ENCODE measurements at regions not wholly inside any gene's neighbourhood (a gene's known extent, or its start where the extent isn't known, plus 50 kb on each side); places are given as distances from the start of the nearest gene placed in this dataset.

- Histone ChIP-seq H3K4me1 (no peaks in the 10 kb centered on the region), H3K27me3 (no peaks in the 10 kb centered on the region), H3K4me3 (no peak overlapping the region), H3K9me3 (no peaks in the 10 kb centered on the region), H3K27ac (no peak overlapping the region), H3K36me3 (no peaks in the 10 kb centered on the region)
- intact Hi-C loops (cut with DNase I; ENCODE audit: low total_unique reads): no loop called here
- DNase-seq (ENCODE audit: low spot score in 2 of 2): no peak
- TF ChIP-seq POLR2A (IDR thresholded peaks at IDR 0.05) (no peak), CTCF (IDR thresholded peaks at IDR 0.05) (no peak), POLR2AphosphoS5 (IDR thresholded peaks at IDR 0.05) (no peak)
These were observed 715.2 kb upstream of the MARCKS start for GRCh38 chr6:113141901-113142300.

GRCh38 chr6:113142671-113143174, 714.4 kb upstream of the MARCKS start:
- H3K4me3 ChIP-seq: no peak overlapping the region
- H3K36me3 ChIP-seq: no peaks in the 10 kb centered on the region
- no peak for DNase-seq (ENCODE audit: low spot score in 2 of 2)
- intact Hi-C loops (cut with DNase I; ENCODE audit: low total_unique reads): no loop called here
- H3K9me3 ChIP-seq: no peaks in the 10 kb centered on the region
- TF ChIP-seq POLR2A (IDR thresholded peaks at IDR 0.05) (no peak), POLR2AphosphoS5 (IDR thresholded peaks at IDR 0.05) (no peak), CTCF (IDR thresholded peaks at IDR 0.05) (no peak)
- no peaks in the 10 kb centered on the region for H3K27me3 ChIP-seq
- H3K27ac ChIP-seq: no peak overlapping the region
- no peaks in the 10 kb centered on the region for H3K4me1 ChIP-seq

- Histone ChIP-seq H3K9me3 (no peaks in the 10 kb centered on the region), H3K27ac (no peak overlapping the region), H3K27me3 (no peaks in the 10 kb centered on the region), H3K4me1 (no peaks in the 10 kb centered on the region), H3K36me3 (no peaks in the 10 kb centered on the region), H3K4me3 (no peak overlapping the region)
- intact Hi-C loops (cut with DNase I; ENCODE audit: low total_unique reads): no loop called here
- no peak for DNase-seq (ENCODE audit: low spot score in 2 of 2)
- TF ChIP-seq CTCF (IDR thresholded peaks at IDR 0.05): no peak
- no peak for TF ChIP-seq POLR2AphosphoS5 (IDR thresholded peaks at IDR 0.05)
- TF ChIP-seq POLR2A (IDR thresholded peaks at IDR 0.05): no peak
These were observed 713.9 kb upstream of the MARCKS start for GRCh38 chr6:113143206-113143605.

GRCh38 chr6:113144117-113144516, 713.0 kb upstream of the MARCKS start:
- intact Hi-C loops (cut with DNase I; ENCODE audit: low total_unique reads): no loop called here
- H3K9me3 ChIP-seq: no peaks in the 10 kb centered on the region
- H3K27ac ChIP-seq: no peak overlapping the region
- no peak for DNase-seq (ENCODE audit: low spot score in 2 of 2)
- no peaks in the 10 kb centered on the region for H3K4me1 ChIP-seq
- H3K36me3 ChIP-seq: no peaks in the 10 kb centered on the region
- H3K4me3 ChIP-seq: no peak overlapping the region
- TF ChIP-seq CTCF (IDR thresholded peaks at IDR 0.05): no peak
- H3K27me3 ChIP-seq: no peaks in the 10 kb centered on the region

GRCh38 chr6:113146878-113147277, 710.3 kb upstream of the MARCKS start:
- intact Hi-C loops (cut with DNase I; ENCODE audit: low total_unique reads): no loop called here
- Histone ChIP-seq H3K27me3 (no peaks in the 10 kb centered on the region), H3K4me3 (no peak overlapping the region), H3K36me3 (no peaks in the 10 kb centered on the region), H3K4me1 (no peaks in the 10 kb centered on the region), H3K27ac (no peak overlapping the region), H3K9me3 (no peaks in the 10 kb centered on the region)
- no peak for TF ChIP-seq CTCF (IDR thresholded peaks at IDR 0.05)
- no peak for TF ChIP-seq POLR2AphosphoS5 (IDR thresholded peaks at IDR 0.05)
- no peak for TF ChIP-seq POLR2A (IDR thresholded peaks at IDR 0.05)
- DNase-seq (ENCODE audit: low spot score in 2 of 2): no peak
